HG02798 (cell line): ENCODE measurements at regions not wholly inside any gene's neighbourhood (a gene's known extent, or its start where the extent isn't known, plus 50 kb on each side); places are given as distances from the start of the nearest gene placed in this dataset.
"Not testable (repeated sequence)": the region's sequence is repeated elsewhere in the genome, so short reads cannot be mapped to it uniquely, and the experiment has no call there.

ENCODE experiments used
- ATAC-seq: cut with Tn5 transposase; IDR thresholded peaks from one replicate; pipeline ENCODE4 v1.9.1; 2021; ENCODE audit warnings: mild to moderate bottlenecking; ENCODE audit not compliant: unreplicated experiment, poor library complexity

GRCh38 chr10:21463436-21463835, 62.0 kb downstream of the SKIDA1 start:
- no peak for ATAC-seq

GRCh38 chr10:21458126-21458871, 67.2 kb downstream of the SKIDA1 start:
- no peak for ATAC-seq

DNA sequence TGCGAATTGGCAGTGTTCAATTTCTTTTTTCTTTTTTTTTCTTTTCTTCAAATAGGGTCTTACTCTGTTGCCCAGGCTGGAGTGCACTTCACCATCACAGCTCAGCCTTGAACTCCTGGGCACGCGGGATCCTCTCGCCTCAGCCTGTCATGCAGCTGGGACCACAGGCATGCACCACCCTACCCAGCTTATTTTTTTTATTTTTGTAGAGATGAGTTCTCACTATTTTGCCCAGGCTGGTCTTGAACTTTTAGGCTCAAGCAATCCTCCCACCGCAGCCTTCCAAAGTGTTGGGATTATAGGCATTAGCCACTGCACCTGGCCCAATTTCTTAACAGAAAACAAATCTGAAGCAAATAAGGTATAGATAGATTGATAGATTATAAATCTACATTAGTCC, 69.3 kb downstream of the SKIDA1 start:
- ATAC-seq: no peak

DNA sequence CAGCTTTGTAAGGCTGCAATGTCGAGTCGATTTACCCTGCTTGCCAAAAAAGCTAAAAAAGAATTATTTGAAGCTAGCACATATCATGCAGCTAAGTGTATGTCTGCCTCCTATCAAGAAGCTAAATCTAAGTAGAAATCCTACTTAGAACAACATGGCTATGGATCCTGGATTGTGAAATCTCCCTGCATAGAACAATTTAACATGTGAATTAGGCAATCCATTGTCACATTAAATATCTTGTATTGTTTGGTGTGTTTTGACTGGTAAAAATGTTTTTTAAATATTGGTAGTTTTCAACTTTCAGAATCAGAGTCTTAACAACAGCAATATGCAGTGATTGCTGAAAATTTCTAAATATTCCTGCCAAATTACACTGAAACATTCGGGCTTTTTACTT, 73.3 kb downstream of the SKIDA1 start:
- ATAC-seq: no peak

DNA sequence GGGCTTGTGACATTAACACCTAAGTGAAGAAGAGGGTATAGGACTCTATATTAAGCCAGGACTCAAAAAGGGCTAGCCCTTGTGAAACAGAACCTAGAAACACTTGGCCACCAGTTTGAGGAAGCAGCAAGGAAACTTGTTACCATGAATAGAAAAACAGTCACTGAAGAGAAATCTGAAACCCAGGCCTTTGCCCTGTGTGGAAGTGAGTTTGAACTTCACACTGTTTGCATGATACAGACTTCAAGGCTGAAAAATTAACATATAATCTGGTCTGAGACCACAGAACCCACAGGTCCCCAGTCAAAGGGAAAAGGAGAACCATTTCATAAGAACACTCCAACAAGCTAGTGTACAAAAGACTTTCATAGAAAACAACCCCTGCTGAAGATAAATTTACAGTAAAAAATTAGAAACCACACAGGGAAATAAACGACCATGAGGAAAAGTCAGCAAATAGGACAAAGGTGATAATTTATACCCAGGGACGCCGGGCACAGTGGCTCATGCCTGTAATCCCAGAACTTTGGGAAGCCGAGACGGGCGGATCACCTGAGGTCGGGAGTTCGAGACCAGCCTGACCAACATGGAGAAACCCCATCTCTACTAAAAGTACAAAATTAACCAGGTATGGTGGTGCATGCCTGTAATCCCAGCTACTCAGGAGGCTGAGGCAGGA, 76.1 kb downstream of the SKIDA1 start:
- ATAC-seq: peak; percentile 60

DNA sequence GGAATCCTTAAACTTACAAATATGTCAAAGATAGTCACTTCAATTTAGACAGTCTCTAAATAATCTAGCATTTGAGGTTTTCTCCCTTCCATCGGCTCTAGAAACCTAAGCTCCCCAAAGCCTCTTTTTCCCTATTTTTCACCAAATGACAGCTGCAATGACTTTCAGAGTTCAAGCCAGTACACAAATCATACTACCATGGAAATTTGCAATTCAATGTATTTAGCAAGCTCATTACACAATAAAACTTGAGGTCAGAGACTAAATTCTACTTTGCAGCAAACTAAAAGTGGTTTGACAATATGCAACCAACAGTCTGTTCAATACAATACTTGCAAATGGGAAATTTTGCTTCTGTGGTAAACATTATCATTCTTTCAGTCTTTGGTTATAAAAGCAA, 80.3 kb downstream of the SKIDA1 start:
- no peak for ATAC-seq

- ATAC-seq: no peak
Measured at GRCh38 chr10:21441625-21442024, 83.9 kb downstream of the SKIDA1 start.

DNA sequence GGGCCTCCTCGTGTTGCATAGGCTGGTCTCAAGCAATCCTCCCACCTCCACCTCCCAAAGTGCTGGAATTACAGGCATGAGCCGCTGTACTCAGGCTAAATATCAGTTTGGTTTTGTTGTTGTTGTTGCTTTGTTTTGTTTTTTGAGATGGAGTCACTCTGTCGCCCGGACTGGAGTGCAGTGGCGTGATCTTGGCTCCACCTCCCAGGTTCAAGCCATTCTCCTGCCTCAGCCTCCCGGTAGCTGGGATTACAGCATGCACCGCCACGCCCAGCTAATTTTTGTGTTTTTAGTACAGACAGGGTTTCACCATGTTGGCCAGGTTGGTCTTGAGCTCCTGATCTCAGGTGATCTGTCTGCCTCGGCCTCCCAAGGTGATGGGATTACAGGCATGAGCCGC, 86.6 kb downstream of the SKIDA1 start:
- not testable (repeated sequence) for ATAC-seq

DNA sequence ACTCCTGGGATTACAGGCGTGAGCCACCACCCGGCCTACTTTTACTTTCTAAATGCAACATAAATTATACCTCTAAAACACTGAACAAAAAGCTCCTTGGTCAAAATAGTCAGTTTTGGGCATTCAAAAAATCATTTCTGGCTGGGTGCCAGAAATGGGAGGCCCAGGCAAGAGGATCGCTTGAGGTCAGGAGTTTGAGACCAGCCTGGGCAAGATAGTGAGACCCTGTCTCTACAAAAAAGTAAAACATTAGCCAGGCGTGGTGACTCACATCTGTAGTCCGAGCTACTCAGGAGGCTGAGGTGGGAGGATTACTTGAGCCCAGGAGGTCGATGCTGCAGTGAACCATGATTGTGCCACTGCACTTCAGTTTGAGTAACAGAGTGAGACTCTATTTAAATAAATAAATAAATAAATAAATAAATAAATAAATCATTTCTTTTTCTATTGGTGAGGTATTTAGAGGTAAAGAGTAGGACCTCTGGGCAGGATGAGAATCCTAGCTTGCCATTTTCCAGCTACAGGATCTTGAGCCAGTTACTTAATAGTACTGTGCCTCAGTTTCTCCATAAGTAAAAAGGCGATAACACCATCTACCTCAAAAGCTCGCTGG, 87.6 kb downstream of the SKIDA1 start:
- ATAC-seq: no peak

DNA sequence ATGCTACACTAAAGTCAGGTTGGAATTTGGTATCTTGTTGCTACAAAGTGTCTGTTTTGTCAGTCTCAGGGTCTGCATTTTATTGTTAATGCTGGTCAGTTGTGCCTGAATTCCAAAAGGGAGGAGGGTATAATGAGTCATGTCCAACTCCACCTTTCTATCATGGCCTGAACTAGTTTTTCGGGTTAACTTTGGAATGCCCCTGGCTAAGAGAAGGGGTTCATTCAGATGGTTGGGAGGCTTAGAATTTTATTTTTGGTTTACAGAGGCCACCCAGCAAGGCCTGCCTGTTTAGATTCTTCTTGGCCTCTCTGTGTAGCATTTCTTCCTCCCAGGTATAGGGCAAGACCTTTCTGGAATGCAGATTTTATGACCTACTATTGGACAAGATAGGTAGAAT, 93.2 kb downstream of the SKIDA1 start:
- ATAC-seq: no peak

DNA sequence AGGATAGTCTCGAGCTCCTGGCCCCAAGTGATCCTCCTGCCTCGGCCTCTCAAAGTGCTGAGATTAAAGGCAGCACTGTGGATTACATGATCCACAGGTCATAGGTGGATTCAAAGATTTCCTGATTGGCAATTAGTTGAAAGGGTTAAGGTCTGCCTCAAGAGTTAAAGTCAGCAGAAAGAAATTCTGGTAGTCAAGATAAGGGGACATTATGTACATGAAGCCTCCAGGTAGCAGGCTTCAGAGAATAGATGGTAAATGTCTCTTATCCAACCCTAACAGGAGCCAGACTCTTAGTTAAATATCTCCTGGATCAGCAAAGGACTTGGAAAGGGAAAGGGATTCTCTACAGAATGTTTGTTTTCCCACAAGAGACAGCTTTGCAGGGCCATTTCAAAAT, 93.7 kb downstream of the SKIDA1 start:
- no peak for ATAC-seq

DNA sequence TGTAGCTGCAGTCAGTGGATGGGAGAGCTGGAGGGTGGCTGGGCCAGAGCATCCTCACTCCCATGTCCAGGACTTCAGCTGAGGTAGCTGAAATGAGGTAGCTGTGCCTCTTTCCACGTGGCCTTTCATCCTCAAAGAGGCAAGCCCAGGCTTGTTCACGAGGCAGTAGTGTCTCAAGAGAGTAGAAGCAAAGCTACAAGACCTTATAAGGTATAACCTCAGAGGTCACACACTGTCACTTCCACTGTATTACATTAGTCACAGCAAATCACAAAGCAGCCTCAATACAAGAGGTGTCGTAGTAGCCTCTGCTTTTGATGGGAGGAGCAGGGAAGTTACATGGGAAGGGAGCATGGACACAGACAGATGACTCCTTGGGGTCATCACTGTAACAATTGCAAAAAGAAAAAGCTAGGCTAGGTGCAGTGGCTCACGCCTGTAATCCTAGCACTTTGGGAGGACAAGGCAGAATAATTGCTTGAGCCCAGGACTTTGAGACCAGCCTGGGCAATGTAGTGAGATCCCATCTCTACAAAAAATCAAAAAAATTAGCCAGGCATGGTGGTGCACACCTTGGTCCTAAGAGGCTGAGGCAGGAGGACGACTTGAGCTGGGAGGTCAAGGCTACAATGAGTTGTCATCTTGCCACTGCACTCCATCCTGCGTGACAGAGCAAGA, 97.5 kb downstream of the SKIDA1 start:
- ATAC-seq: peak; percentile 37

DNA sequence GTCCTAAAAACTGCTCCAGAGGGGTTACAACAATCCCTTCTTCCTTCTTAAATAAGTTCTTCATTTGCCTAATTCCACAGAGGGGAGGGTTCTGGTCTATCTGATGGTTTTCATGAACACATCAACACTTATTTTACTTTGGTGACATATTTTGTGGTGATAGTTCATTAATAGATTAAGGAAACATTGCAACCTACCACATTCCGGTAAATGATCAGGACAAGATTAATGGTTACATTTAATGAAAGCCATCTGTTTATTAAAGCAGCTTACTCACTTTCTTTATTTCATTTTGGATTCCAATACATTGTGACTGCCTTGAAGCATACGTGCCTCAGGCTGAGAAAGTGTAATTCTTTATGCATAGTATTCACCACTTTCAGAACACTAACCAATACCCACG, 101.0 kb downstream of the SKIDA1 start:
- no peak for ATAC-seq

- no peak for ATAC-seq
Measured at GRCh38 chr10:21423850-21424249, 101.6 kb downstream of the SKIDA1 start.

DNA sequence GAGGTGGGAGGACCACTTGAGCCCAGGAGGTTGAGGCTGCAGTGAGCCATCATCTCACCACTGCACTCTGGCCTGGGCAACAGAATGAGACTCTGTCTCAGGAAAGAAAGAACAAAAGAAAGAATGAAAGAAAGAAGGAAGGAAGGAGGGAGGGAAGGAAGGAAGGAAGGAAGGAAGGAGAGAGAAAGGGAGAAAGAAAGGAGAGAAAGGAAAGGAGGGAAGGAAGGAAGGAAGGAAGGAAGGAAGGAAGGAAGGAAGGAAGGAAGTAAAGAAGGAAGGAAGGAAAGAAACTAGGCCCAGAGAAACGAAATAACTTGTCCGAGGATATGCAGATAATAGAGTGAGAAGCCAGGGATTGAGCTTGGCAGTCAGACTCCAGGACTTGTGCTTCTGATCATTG, 102.1 kb downstream of the SKIDA1 start:
- ATAC-seq: no peak

DNA sequence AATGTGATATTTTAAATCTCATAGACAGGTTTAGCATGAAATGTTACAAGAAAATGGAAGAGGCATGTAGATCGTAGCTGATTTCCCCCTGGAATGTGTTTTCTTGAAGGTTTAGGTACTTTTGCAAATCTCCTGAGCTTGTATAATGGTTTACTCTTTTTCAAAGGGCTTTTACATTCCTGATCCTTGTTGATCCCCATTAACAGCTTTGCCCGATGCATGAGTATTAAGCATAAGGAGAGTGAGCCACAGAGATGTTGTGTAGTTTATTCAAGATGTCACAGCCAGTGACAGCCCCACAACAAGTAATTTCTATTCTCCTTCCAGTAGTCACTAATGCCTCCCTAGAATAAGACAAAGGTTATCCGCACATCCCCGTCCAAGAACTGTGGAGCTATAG, 103.7 kb downstream of the SKIDA1 start:
- ATAC-seq: no peak

- ATAC-seq: no peak
Measured at GRCh38 chr10:21421016-21421415, 104.5 kb downstream of the SKIDA1 start.

GRCh38 chr10:21418981-21419576, 106.4 kb downstream of the SKIDA1 start:
- not testable (repeated sequence) for ATAC-seq

- ATAC-seq: no peak
Measured at GRCh38 chr10:21417172-21417712, 108.2 kb downstream of the SKIDA1 start.

- no peak for ATAC-seq
Measured at GRCh38 chr10:21413680-21414079, 111.8 kb downstream of the SKIDA1 start.
